ENCODE measurements at regions not wholly inside any gene's neighbourhood (a gene's known extent, or its start where the extent isn't known, plus 50 kb on each side); places are given as distances from the start of the nearest gene placed in this dataset.

- Histone ChIP-seq H2BK15ac (ENCODE audit: low read depth, low read length) (no peak overlapping the region), H3K18ac (ENCODE audit: low read depth, low read length) (no peak overlapping the region), H3K9ac (ENCODE audit: low read depth, low read length) (no peak overlapping the region), H3K9me1 (ENCODE audit: insufficient read depth, low read length) (no peaks in the 10 kb centered on the region), H3K56ac (ENCODE audit: extremely low read depth, insufficient read depth, low read length) (no peak overlapping the region), H2BK20ac (ENCODE audit: low read depth, low read length) (no peak overlapping the region), H3K4ac (ENCODE audit: low read depth, low read length) (no peak overlapping the region), H3K4me1 (ENCODE audit: control insufficient read depth, insufficient read depth, low read length) (no peaks in the 10 kb centered on the region), H3K27ac (ENCODE audit: insufficient read depth, low read length) (no peak overlapping the region), H3K14ac (replicated peaks; ENCODE audit: low read depth, low read length) (no peak overlapping the region), H2AK5ac (ENCODE audit: low read depth, low read length) (no peak overlapping the region), H4K91ac (ENCODE audit: insufficient read depth, low read depth, low read length) (no peak overlapping the region), H4K5ac (ENCODE audit: low read depth, low read length) (no peak overlapping the region), H3K23ac (ENCODE audit: low read depth, low read length) (no peak overlapping the region), H3K36me3 (ENCODE audit: control insufficient read depth, insufficient read depth, low read length) (no peaks in the 10 kb centered on the region), H3K4me2 (ENCODE audit: low read depth, low read length) (no peak overlapping the region), H3K9me3 (ENCODE audit: control insufficient read depth, insufficient read depth, low read length) (peaks cover 52% of the 10 kb centered on the region), H2AFZ (replicated peaks; ENCODE audit: low read length, poor library complexity) (no peak overlapping the region), H3K4me3 (ENCODE audit: insufficient read depth, low read depth, low read length) (no peak overlapping the region), H4K20me1 (ENCODE audit: insufficient read depth, low read length) (no peaks in the 10 kb centered on the region), H4K8ac (ENCODE audit: low read depth in 2 of 2, low read length in 2 of 2) (no peak overlapping the region), H2AK9ac (replicated peaks; ENCODE audit: low read depth, low read length, poor library complexity) (no peak overlapping the region), H2BK120ac (ENCODE audit: low read depth, low read length) (no peak overlapping the region), H3K79me1 (ENCODE audit: low read depth in 1 of 2, low read length in 2 of 2) (no peaks in the 10 kb centered on the region), H2BK5ac (ENCODE audit: low read depth, low read length, poor library complexity, severe bottlenecking) (no peak overlapping the region), H3K27me3 (ENCODE audit: control insufficient read depth, insufficient read depth, low read length) (no peaks in the 10 kb centered on the region)
- TF ChIP-seq MXI1 (IDR thresholded peaks at IDR 0.05; ENCODE audit: borderline replicate concordance, low read depth, low read length), result no peak
- no peak for TF ChIP-seq SMC3 (IDR thresholded peaks at IDR 0.05; ENCODE audit: low read depth, low read length)
- TF ChIP-seq RFX5 (IDR thresholded peaks at IDR 0.05; ENCODE audit: low read depth, low read length), result no peak
- no peak for TF ChIP-seq FOS (IDR thresholded peaks at IDR 0.05; ENCODE audit: low read depth, low read length)
- TF ChIP-seq CEBPB (IDR thresholded peaks at IDR 0.05; ENCODE audit: low read depth, low read length), result no peak
- TF ChIP-seq CTCF (conservative IDR thresholded peaks at IDR 0.05; ENCODE audit: low read depth, low read length), result no peak
- TF ChIP-seq MAFK (IDR thresholded peaks at IDR 0.05; ENCODE audit: low read depth, low read length), result no peak
- no peak for TF ChIP-seq RAD21 (IDR thresholded peaks at IDR 0.05; ENCODE audit: low read length)
- no peak for TF ChIP-seq POLR2A (IDR thresholded peaks at IDR 0.05; ENCODE audit: low read depth, low read length)
- no CpG with 5 or more reads among the region's 5 CpGs for WGBS, 2 experiments (ENCODE audit: extremely low coverage in 2 of 2, insufficient read length in 1 of 2)
- no peak for ATAC-seq (ENCODE audit: low read depth)
- DNase-seq, result no peak
- in situ Hi-C loops (cut with MboI; ENCODE audit: low sequenced_read_pairs) (no loop called here), intact Hi-C loops (cut with micrococcal nuclease) (no loop called here), dilution Hi-C loops (cut with HindIII; ENCODE audit: low sequenced_read_pairs, unreplicated experiment) (no loop called here)
- ChIA-PET POLR2A (ENCODE audit: unreplicated experiment) (no interaction called here), CTCF (no interaction called here)
- BruUV-seq (replicated peaks), result no TSS peak
Measured at GRCh38 chr10:130652544-130652943, 516.4 kb downstream of the GLRX3 start.
